H1 (cell line): ENCODE measurements at regions not wholly inside any gene's neighbourhood (a gene's known extent, or its start where the extent isn't known, plus 50 kb on each side); places are given as distances from the start of the nearest gene placed in this dataset.

Experiments
- CTCF ChIA-PET: fragments of 300-600 bp; sonication (Branson Sonifier 250); formaldehyde crosslinking; loops from one replicate; lab custom pipeline; 2021; ENCODE audit not compliant: partially characterized antibody; lab: Charles Lee
- POLR2A ChIA-PET: fragments of 300-600 bp; sonication (Branson Sonifier 250); formaldehyde crosslinking; loops from one replicate; lab custom pipeline; 2021; ENCODE audit warnings: inconsistent platforms; ENCODE audit not compliant: partially characterized antibody; lab: Charles Lee
- DNase-seq, 2 experiments: peaks; one replicate each; pipeline versions ENCODE4 v3.0.0 to v3.0.0-alpha.2; 2010 to 2022; ENCODE audit warnings: low spot score in 2 of 2, low read depth in 1 of 2, mixed read lengths in 1 of 2
- FAIRE-seq: peaks from 2 replicates; lab custom pipeline; 2011; peaks lifted over from hg19 to GRCh38; lab: Jason Lieb, UNC
- H2AFZ ChIP-seq: 2 replicates; pipeline ENCODE4 v1.8.1; 2012; ENCODE audit warnings: low read length, inconsistent platforms
- H2AK5ac ChIP-seq: 2 replicates; pipeline ENCODE4 v1.6.1; 2013; ENCODE audit warnings: low read depth, low read length
- H2BK120ac ChIP-seq: replicated peaks from 2 replicates; pipeline ENCODE3; 2013; ENCODE audit warnings: low read depth, low read length, inconsistent platforms
- H2BK12ac ChIP-seq: 2 replicates; pipeline ENCODE4 v1.6.1; 2013; ENCODE audit warnings: low read depth, low read length
- H2BK15ac ChIP-seq: 2 replicates; pipeline ENCODE4 v1.6.1; 2013; ENCODE audit warnings: low read length
- H2BK20ac ChIP-seq: 2 replicates; pipeline ENCODE4 v1.6.1; 2013; ENCODE audit warnings: low read length
- H2BK5ac ChIP-seq: 2 replicates; pipeline ENCODE4 v1.6.1; 2013; ENCODE audit warnings: low read depth, low read length
- H3K14ac ChIP-seq: 2 replicates; pipeline ENCODE4 v1.6.1; 2013; ENCODE audit warnings: inconsistent platforms; ENCODE audit not compliant: insufficient read length
- H3K18ac ChIP-seq: 2 replicates; pipeline ENCODE4 v1.6.1; 2013; ENCODE audit warnings: low read length; ENCODE audit errors: extremely low read depth
- H3K23ac ChIP-seq: 2 replicates; pipeline ENCODE4 v1.6.1; 2013; ENCODE audit warnings: inconsistent platforms; ENCODE audit not compliant: insufficient read length
- H3K23me2 ChIP-seq: 2 replicates; pipeline ENCODE4 v1.6.1; 2013; ENCODE audit warnings: low read depth, low read length
- H3K27ac ChIP-seq: 2 replicates; pipeline ENCODE4 v1.6.1; 2011; ENCODE audit warnings: low read depth, low read length, inconsistent platforms
- H3K27me3 ChIP-seq, 4 experiments: replicated peaks in 1 of 4; 1 replicate in 1 of 4; 2 replicates in 3 of 4; pipeline versions ENCODE4 v1.6.1 to v1.8.1; 2011 to 2013; ENCODE audit warnings: low read length in 3 of 4, mild to moderate bottlenecking in 3 of 4, inconsistent platforms in 2 of 4, mixed read lengths in 2 of 4, moderate library complexity in 1 of 4; ENCODE audit not compliant: control insufficient read depth in 3 of 4, insufficient read depth in 3 of 4; ENCODE audit errors: extremely low read depth in 1 of 4
- H3K36me3 ChIP-seq, 4 experiments: 2 replicates each; pipeline versions ENCODE4 v1.6.1 to v1.8.1; 2011 to 2013; ENCODE audit warnings: mild to moderate bottlenecking in 4 of 4, low read length in 3 of 4, moderate library complexity in 2 of 4, control low read depth in 1 of 4, inconsistent platforms in 1 of 4; ENCODE audit not compliant: insufficient read depth in 4 of 4, control insufficient read depth in 2 of 4
- H3K4ac ChIP-seq: replicated peaks from 2 replicates; pipeline ENCODE3; 2013; ENCODE audit warnings: low read length, low read depth, mixed read lengths, inconsistent platforms; ENCODE audit not compliant: insufficient read length
- H3K4me1 ChIP-seq, 4 experiments: replicated peaks in 1 of 4; 1 replicate in 1 of 4; 2 replicates in 3 of 4; pipeline versions ENCODE4 v1.6.1 to v1.8.1; 2011 to 2013; ENCODE audit warnings: low read length in 3 of 4, inconsistent platforms in 2 of 4, mixed read lengths in 1 of 4; ENCODE audit not compliant: insufficient read depth in 4 of 4, control insufficient read depth in 3 of 4
- H3K4me2 ChIP-seq, 2 experiments: 2 replicates each; pipeline versions ENCODE4 v1.6.1 to v1.8.1; 2011 to 2013; ENCODE audit warnings: low read depth in 2 of 2, low read length in 2 of 2, control low read depth in 1 of 2, inconsistent platforms in 1 of 2, mild to moderate bottlenecking in 1 of 2; ENCODE audit not compliant: insufficient read depth in 1 of 2
- H3K4me3 ChIP-seq, 4 experiments: fragments of 200-600, 300-600 bp in 1 of 4; sonication (generic), shearing (Covaris generic), sonication (Bioruptor Twin) in 1 of 4; 2 replicates each; pipeline versions ENCODE4 v1.5.1 to v1.8.1; 2011 to 2016; ENCODE audit warnings: low read length in 4 of 4, low read depth in 3 of 4, control low read depth in 2 of 4, inconsistent platforms in 2 of 4, mild to moderate bottlenecking in 2 of 4, mixed read lengths in 1 of 4, moderate library complexity in 1 of 4; ENCODE audit not compliant: insufficient read depth in 2 of 4; ENCODE audit errors: extremely low read depth in 1 of 4
- H3K56ac ChIP-seq: replicated peaks from 2 replicates; pipeline ENCODE3; 2013; ENCODE audit warnings: low read depth, mild to moderate bottlenecking, mixed read lengths, low read length, inconsistent platforms; ENCODE audit not compliant: insufficient read length
- H3K79me1 ChIP-seq: 2 replicates; pipeline ENCODE4 v1.6.1; 2013; ENCODE audit warnings: low read depth, low read length, control low read depth
- H3K79me2 ChIP-seq, 2 experiments: 2 replicates each; pipeline versions ENCODE4 v1.6.1 to v1.8.1; 2012 to 2013; ENCODE audit warnings: low read length in 2 of 2, mild to moderate bottlenecking in 2 of 2, inconsistent platforms in 1 of 2; ENCODE audit not compliant: insufficient read depth in 2 of 2, control insufficient read depth in 1 of 2
- H3K9ac ChIP-seq, 4 experiments: replicated peaks in 1 of 4; 1 replicate in 1 of 4; 2 replicates in 3 of 4; pipeline versions ENCODE4 v1.6.1 to v1.8.1; 2011 to 2013; ENCODE audit warnings: low read depth in 3 of 4, low read length in 3 of 4, control low read depth in 2 of 4, mild to moderate bottlenecking in 2 of 4, moderate library complexity in 2 of 4, inconsistent platforms in 1 of 4; ENCODE audit errors: extremely low read depth in 1 of 4
- H3K9me3 ChIP-seq, 2 experiments: 2 replicates each; pipeline versions ENCODE4 v1.6.1 to v1.8.1; 2012 to 2013; ENCODE audit warnings: mild to moderate bottlenecking in 2 of 2, moderate library complexity in 2 of 2, control low read depth in 1 of 2, inconsistent platforms in 1 of 2, low read depth in 1 of 2, low read length in 1 of 2, mixed read lengths in 1 of 2; ENCODE audit not compliant: insufficient read depth in 2 of 2
- H4K20me1 ChIP-seq, 2 experiments: replicated peaks in 1 of 2; 2 replicates each; pipeline versions ENCODE3 to v1.8.1; 2011 to 2013; ENCODE audit warnings: inconsistent platforms in 2 of 2, low read length in 2 of 2, mild to moderate bottlenecking in 1 of 2; ENCODE audit not compliant: insufficient read depth in 2 of 2, control insufficient read depth in 1 of 2
- H4K5ac ChIP-seq: 2 replicates; pipeline ENCODE4 v1.6.1; 2013; ENCODE audit warnings: low read length, low read depth, mixed read lengths, inconsistent platforms; ENCODE audit not compliant: insufficient read length
- H4K8ac ChIP-seq: 2 replicates; pipeline ENCODE4 v1.8.0; 2013; ENCODE audit warnings: mild to moderate bottlenecking, moderate library complexity, low read length, inconsistent platforms; ENCODE audit not compliant: insufficient read depth; ENCODE audit errors: extremely low read depth
- H4K91ac ChIP-seq: replicated peaks from 2 replicates; pipeline ENCODE3; 2013; ENCODE audit warnings: low read length, mixed read lengths, inconsistent platforms; ENCODE audit not compliant: insufficient read length
- BACH1 ChIP-seq: IDR thresholded peaks from 2 replicates; pipeline ENCODE4 v1.6.1; 2012; ENCODE audit warnings: low read length, improper control_type of control experiment
- BCL11A ChIP-seq, 2 experiments: IDR thresholded peaks; one replicate each; pipeline ENCODE4 v1.6.1; 2011; ENCODE audit warnings: low read depth in 2 of 2, low read length in 2 of 2, mild to moderate bottlenecking in 2 of 2
- EZH2 ChIP-seq: fragments of 200-600 bp; sonication (generic); IDR thresholded peaks from 2 replicates; pipeline ENCODE4 v1.7.1; 2012; ENCODE audit warnings: low read depth, mild to moderate bottlenecking, moderate library complexity, low read length, inconsistent platforms; ENCODE audit not compliant: severe bottlenecking
- HDAC2 ChIP-seq, 2 experiments: fragments of 300-600 bp in 1 of 2; sonication (generic) in 1 of 2; IDR thresholded peaks; 2 replicates each; pipeline ENCODE4 v1.6.1; 2011 to 2012; ENCODE audit warnings: low read depth in 2 of 2, low read length in 2 of 2, mild to moderate bottlenecking in 2 of 2, moderate library complexity in 2 of 2, borderline replicate concordance in 1 of 2, inconsistent platforms in 1 of 2
- MAFK ChIP-seq: IDR thresholded peaks from 2 replicates; pipeline ENCODE4 v1.6.1; 2012; ENCODE audit warnings: low read depth, mild to moderate bottlenecking, improper control_type of control experiment, low read length
- YY1 ChIP-seq: IDR thresholded peaks from 2 replicates; pipeline ENCODE4 v1.6.1; 2011; ENCODE audit warnings: low read depth, mild to moderate bottlenecking, low read length

DNA sequence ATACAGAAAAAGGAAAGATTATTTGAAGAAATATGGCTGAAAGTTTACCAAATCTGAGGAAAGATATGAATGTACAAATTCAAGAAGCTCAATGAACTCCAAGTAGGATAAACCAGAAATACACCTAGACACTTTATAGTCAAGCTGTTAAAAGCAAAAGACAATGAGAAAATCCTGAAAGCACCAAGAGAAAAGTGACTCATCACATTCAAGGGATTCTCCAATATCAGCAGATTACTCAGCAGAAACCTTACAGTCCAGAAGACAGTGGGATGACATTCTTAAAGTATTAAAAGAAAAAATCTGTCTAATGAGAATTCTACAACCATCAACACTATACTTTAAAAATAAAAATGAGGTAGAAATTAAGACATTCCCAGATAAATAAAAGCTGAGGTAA, 223.8 kb upstream of the ZCCHC13 start:
- H4K8ac ChIP-seq: no peak overlapping the region
- no peak for FAIRE-seq
- H4K5ac ChIP-seq: no peak overlapping the region
- H2AFZ ChIP-seq: no peak overlapping the region
- no peak overlapping the region for H3K27ac ChIP-seq
- no peak overlapping the region for H2AK5ac ChIP-seq
- no peaks in the 10 kb centered on the region for H3K23me2 ChIP-seq
- CTCF ChIA-PET: no interaction called here
- DNase-seq: no peak
- no peak overlapping the region for H2BK12ac ChIP-seq
- H2BK5ac ChIP-seq: no peak overlapping the region
- H4K91ac ChIP-seq: no peak overlapping the region
- no peak overlapping the region for H3K18ac ChIP-seq
- no peak overlapping the region for H3K56ac ChIP-seq
- H3K36me3 ChIP-seq: no peaks in the 10 kb centered on the region
- no peaks in the 10 kb centered on the region for H3K79me2 ChIP-seq
- no peak overlapping the region for H2BK15ac ChIP-seq
- no peaks in the 10 kb centered on the region for H3K9me3 ChIP-seq
- no peak overlapping the region for H3K23ac ChIP-seq
- H3K9ac ChIP-seq: no peak overlapping the region
- H4K20me1 ChIP-seq: no peaks in the 10 kb centered on the region
- H3K4me2 ChIP-seq: no peak overlapping the region
- POLR2A ChIA-PET: no interaction called here
- no peak overlapping the region for H2BK120ac ChIP-seq
- H2BK20ac ChIP-seq: no peak overlapping the region
- H3K4me1 ChIP-seq: no peaks in the 10 kb centered on the region
- TF ChIP-seq EZH2 (no peak), BCL11A (IDR thresholded peaks at IDR 0.05; ENCODE audit: low read depth in 2 of 2, low read length in 2 of 2) (no peak), HDAC2 (IDR thresholded peaks at IDR 0.05; ENCODE audit: borderline replicate concordance in 1 of 2, low read depth in 2 of 2, low read length in 2 of 2) (no peak), YY1 (no peak), MAFK (0 out of 2 replicates have a peak, but pooled peaks have one; percentile 13), BACH1 (peak; percentile 55; the same call in 1 of the 2 replicates)
- H3K4ac ChIP-seq: no peak overlapping the region
- H3K4me3 ChIP-seq: no peak overlapping the region
- H3K14ac ChIP-seq: no peak overlapping the region
- H3K79me1 ChIP-seq: no peaks in the 10 kb centered on the region
- H3K27me3 ChIP-seq: no peaks in the 10 kb centered on the region
